DMS 273 treated with DMSO at 0.1 percent for 48 hours (cell line): ENCODE measurements at regions not wholly inside any gene's neighbourhood (a gene's known extent, or its start where the extent isn't known, plus 50 kb on each side); places are given as distances from the start of the nearest gene placed in this dataset.
A peak's percentile ranks its signal among the peaks of the same experiment; 100 is the strongest.

ENCODE experiments used
- DNase-seq: peaks from one replicate; lab custom pipeline; 2025; lab: John Stamatoyannopoulos, UW

GRCh38 chr2:51505533-51505932 lies 473.6 kb upstream of the NRXN1 start:
- DNase-seq, result no peak

- peak; percentile 41 for DNase-seq
These were observed 458.8 kb upstream of the NRXN1 start for GRCh38 chr2:51490576-51491234.

- DNase-seq, result no peak
These were observed 452.7 kb upstream of the NRXN1 start for GRCh38 chr2:51484605-51485004.

GRCh38 chr2:51483720-51484119 lies 451.8 kb upstream of the NRXN1 start:
- DNase-seq, result no peak

- no peak for DNase-seq
These were observed 440.9 kb upstream of the NRXN1 start for GRCh38 chr2:51472783-51473182.

GRCh38 chr2:51472300-51472699 lies 440.4 kb upstream of the NRXN1 start:
- DNase-seq, result no peak

- no peak for DNase-seq
These were observed 437.2 kb upstream of the NRXN1 start for GRCh38 chr2:51469102-51469501.

- DNase-seq, result no peak
These were observed 433.4 kb upstream of the NRXN1 start for GRCh38 chr2:51465326-51465725.

- DNase-seq, result no peak
These were observed 422.2 kb upstream of the NRXN1 start for GRCh38 chr2:51454177-51454576.

- DNase-seq, result no peak
These were observed 417.0 kb upstream of the NRXN1 start for GRCh38 chr2:51448911-51449310.

GRCh38 chr2:51441786-51442185 lies 409.9 kb upstream of the NRXN1 start:
- no peak for DNase-seq

- no peak for DNase-seq
These were observed 392.5 kb upstream of the NRXN1 start for GRCh38 chr2:51424418-51424817.

GRCh38 chr2:51420511-51420910 lies 388.6 kb upstream of the NRXN1 start:
- DNase-seq, result no peak

GRCh38 chr2:51413726-51414125 lies 381.8 kb upstream of the NRXN1 start:
- no peak for DNase-seq

- DNase-seq, result no peak
These were observed 378.4 kb upstream of the NRXN1 start for GRCh38 chr2:51410331-51410730.

GRCh38 chr2:51409920-51410319 lies 378.0 kb upstream of the NRXN1 start:
- DNase-seq, result no peak

- DNase-seq, result no peak
These were observed 372.3 kb upstream of the NRXN1 start for GRCh38 chr2:51404226-51404625.

GRCh38 chr2:51401546-51401945 lies 369.6 kb upstream of the NRXN1 start:
- DNase-seq, result peak; percentile 65

GRCh38 chr2:51387235-51387634 lies 355.3 kb upstream of the NRXN1 start:
- no peak for DNase-seq

GRCh38 chr2:51379997-51380396 lies 348.1 kb upstream of the NRXN1 start:
- DNase-seq, result no peak

- DNase-seq, result no peak
These were observed 336.3 kb upstream of the NRXN1 start for GRCh38 chr2:51368250-51368649.

GRCh38 chr2:51350100-51350499 lies 318.2 kb upstream of the NRXN1 start:
- DNase-seq, result no peak

GRCh38 chr2:51344886-51345285 lies 313.0 kb upstream of the NRXN1 start:
- no peak for DNase-seq
